Natural killer cell (primary cell): ENCODE measurements at regions not wholly inside any gene's neighbourhood (a gene's known extent, or its start where the extent isn't known, plus 50 kb on each side); places are given as distances from the start of the nearest gene placed in this dataset.

ENCODE experiments used
- ATAC-seq, 3 donors: fragments of 150-1000 bp in 2 of 3; fragments of 200-7000 bp in 1 of 3; cut with Tn5 transposase; 1 replicate in 1 of 3; 2 replicates in 2 of 3; pipeline ENCODE4 v1.10.0; 2021; ENCODE audit warnings: mild to moderate bottlenecking in 2 of 3, moderate library complexity in 2 of 3
- DNase-seq, 2 donors: peaks; one replicate each; pipeline versions ENCODE4 v3.0.0 to v3.0.0-alpha.2; 2013 to 2021; ENCODE audit warnings: mixed read lengths in 1 of 2
- H3K27ac ChIP-seq: one replicate; pipeline ENCODE4 v1.5.1; 2013; ENCODE audit warnings: mild to moderate bottlenecking, low read length
- H3K27me3 ChIP-seq: one replicate; pipeline ENCODE4 v1.6.1; 2013; ENCODE audit warnings: low read length; ENCODE audit not compliant: control insufficient read depth, insufficient read depth
- H3K36me3 ChIP-seq: one replicate; pipeline ENCODE4 v1.6.1; 2013; ENCODE audit warnings: low read length; ENCODE audit not compliant: control insufficient read depth, insufficient read depth
- H3K4me1 ChIP-seq: one replicate; pipeline ENCODE4 v1.6.1; 2013; ENCODE audit warnings: low read length; ENCODE audit not compliant: control insufficient read depth, insufficient read depth
- H3K4me3 ChIP-seq: one replicate; pipeline ENCODE4 v1.5.1; 2013; ENCODE audit warnings: low read length
- H3K9me3 ChIP-seq: one replicate; pipeline ENCODE4 v1.6.1; 2013; ENCODE audit warnings: low read length; ENCODE audit not compliant: control insufficient read depth, insufficient read depth
- H3K27ac Mint-ChIP-seq, 2 donors: one replicate each; pipeline ENCODE4 v1.8.0; 2022; ENCODE audit warnings: mild to moderate bottlenecking in 2 of 2, mixed read lengths in 2 of 2, moderate library complexity in 1 of 2
- H3K27me3 Mint-ChIP-seq, 2 donors: one replicate each; pipeline ENCODE4 v1.8.0; 2022; ENCODE audit warnings: low read depth in 2 of 2, mixed read lengths in 2 of 2
- H3K36me3 Mint-ChIP-seq: one replicate; pipeline ENCODE4 v1.8.0; 2022; ENCODE audit warnings: mixed read lengths
- H3K4me1 Mint-ChIP-seq, 2 donors: one replicate each; pipeline ENCODE4 v1.8.0; 2022; ENCODE audit warnings: mixed read lengths in 2 of 2
- H3K4me3 Mint-ChIP-seq: one replicate; pipeline ENCODE4 v1.8.0; 2022; ENCODE audit warnings: mild to moderate bottlenecking, moderate library complexity, mixed read lengths
- H3K9me3 Mint-ChIP-seq, 2 donors: one replicate each; pipeline ENCODE4 v1.8.0; 2022; ENCODE audit warnings: mixed read lengths in 2 of 2
- whole genome bisulfite sequencing: methylation state at CpG from one replicate; pipeline ENCODE4 v1.1.7; 2013; ENCODE audit warnings: missing lambda C conversion rate; ENCODE audit not compliant: insufficient coverage; 5-methylcytosine and 5-hydroxymethylcytosine counted together
- intact Hi-C: fragments of 100-400 bp; cut with micrococcal nuclease; formaldehyde crosslinking; loops from one replicate; pipeline ENCODE4 v1.14.2; 2022
- TF ChIP-seq, protein P1 (sequence below): fragments of 200-600 bp; IDR thresholded peaks from one replicate; pipeline ENCODE4 v1.8.0; 2022; ENCODE audit warnings: antibody characterized with exemption

DNA sequence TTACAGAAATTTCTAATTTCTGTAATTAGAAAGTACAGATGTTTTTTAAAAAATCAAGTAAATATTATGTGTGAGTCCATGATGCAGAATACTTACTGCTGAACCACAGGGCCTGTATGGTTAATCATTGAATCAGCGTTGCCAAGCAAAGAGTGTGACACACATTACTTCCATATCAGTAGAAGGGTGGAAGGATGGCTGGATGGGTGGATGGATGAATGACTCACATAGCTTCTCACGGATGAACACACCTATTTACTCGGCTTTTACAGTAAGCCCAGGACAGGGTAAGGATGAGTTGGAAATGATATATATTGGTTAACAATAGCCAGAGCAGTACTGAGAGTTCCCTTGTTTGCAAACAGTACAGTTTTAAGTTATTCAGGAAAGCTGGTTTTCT lies 495.9 kb upstream of the RBFOX1 start:
- no peaks in the 10 kb centered on the region for H3K27me3 ChIP-seq
- no peak overlapping the region for H3K27ac ChIP-seq
- H3K4me1 ChIP-seq = no peaks in the 10 kb centered on the region
- Mint-ChIP-seq H3K4me1 (no peaks in the 10 kb centered on the region), H3K4me3 (no peak overlapping the region), H3K27me3 (no peaks in the 10 kb centered on the region), H3K36me3 (no peaks in the 10 kb centered on the region), H3K27ac (no peak overlapping the region), H3K9me3 (peaks cover 4 to 6% of the 10 kb centered on the region in 2 donors)
- intact Hi-C loops = no loop called here
- TF ChIP-seq, protein P1, sequence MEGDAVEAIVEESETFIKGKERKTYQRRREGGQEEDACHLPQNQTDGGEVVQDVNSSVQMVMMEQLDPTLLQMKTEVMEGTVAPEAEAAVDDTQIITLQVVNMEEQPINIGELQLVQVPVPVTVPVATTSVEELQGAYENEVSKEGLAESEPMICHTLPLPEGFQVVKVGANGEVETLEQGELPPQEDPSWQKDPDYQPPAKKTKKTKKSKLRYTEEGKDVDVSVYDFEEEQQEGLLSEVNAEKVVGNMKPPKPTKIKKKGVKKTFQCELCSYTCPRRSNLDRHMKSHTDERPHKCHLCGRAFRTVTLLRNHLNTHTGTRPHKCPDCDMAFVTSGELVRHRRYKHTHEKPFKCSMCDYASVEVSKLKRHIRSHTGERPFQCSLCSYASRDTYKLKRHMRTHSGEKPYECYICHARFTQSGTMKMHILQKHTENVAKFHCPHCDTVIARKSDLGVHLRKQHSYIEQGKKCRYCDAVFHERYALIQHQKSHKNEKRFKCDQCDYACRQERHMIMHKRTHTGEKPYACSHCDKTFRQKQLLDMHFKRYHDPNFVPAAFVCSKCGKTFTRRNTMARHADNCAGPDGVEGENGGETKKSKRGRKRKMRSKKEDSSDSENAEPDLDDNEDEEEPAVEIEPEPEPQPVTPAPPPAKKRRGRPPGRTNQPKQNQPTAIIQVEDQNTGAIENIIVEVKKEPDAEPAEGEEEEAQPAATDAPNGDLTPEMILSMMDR = no peak
- H3K9me3 ChIP-seq = no peaks in the 10 kb centered on the region
- H3K36me3 ChIP-seq = no peaks in the 10 kb centered on the region
- 97% methylated on average over 3 of the region's 3 CpGs for WGBS
- no peak for DNase-seq
- ATAC-seq = no peak
- H3K4me3 ChIP-seq = no peak overlapping the region

DNA sequence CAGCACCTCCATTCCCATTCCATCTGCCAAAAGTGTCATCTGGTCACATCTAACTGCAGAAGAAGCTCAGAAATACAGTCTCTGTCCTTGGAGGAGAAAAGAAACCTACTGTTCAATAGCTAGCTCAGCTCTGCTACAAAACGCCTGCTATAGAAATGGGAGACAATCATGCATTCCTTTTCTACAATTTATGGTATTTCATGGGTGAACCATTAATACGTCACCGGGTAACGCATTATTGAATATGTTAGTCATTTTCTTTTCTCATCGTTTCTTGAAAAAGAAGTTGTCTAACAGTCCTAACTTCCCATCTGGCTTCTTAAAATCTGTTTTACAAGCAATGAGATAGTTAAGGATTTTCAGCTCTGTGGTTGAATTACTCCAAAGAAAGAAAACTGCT lies 496.7 kb upstream of the RBFOX1 start:
- no peaks in the 10 kb centered on the region for H3K4me1 ChIP-seq
- 78% methylated on average over 1 of the region's 5 CpGs for WGBS
- no peaks in the 10 kb centered on the region for H3K36me3 Mint-ChIP-seq
- peaks cover 4 to 6% of the 10 kb centered on the region in 2 donors for H3K9me3 Mint-ChIP-seq
- no peak overlapping the region for H3K27ac Mint-ChIP-seq
- TF ChIP-seq, protein P1 = no peak
- intact Hi-C loops = no loop called here
- H3K27me3 Mint-ChIP-seq = no peaks in the 10 kb centered on the region
- no peaks in the 10 kb centered on the region for H3K27me3 ChIP-seq
- H3K27ac ChIP-seq = no peak overlapping the region
- no peak for DNase-seq
- H3K4me1 Mint-ChIP-seq = no peaks in the 10 kb centered on the region
- H3K9me3 ChIP-seq = no peaks in the 10 kb centered on the region
- H3K36me3 ChIP-seq = no peaks in the 10 kb centered on the region
- H3K4me3 Mint-ChIP-seq = no peak overlapping the region
- no peak overlapping the region for H3K4me3 ChIP-seq
- no peak for ATAC-seq

DNA sequence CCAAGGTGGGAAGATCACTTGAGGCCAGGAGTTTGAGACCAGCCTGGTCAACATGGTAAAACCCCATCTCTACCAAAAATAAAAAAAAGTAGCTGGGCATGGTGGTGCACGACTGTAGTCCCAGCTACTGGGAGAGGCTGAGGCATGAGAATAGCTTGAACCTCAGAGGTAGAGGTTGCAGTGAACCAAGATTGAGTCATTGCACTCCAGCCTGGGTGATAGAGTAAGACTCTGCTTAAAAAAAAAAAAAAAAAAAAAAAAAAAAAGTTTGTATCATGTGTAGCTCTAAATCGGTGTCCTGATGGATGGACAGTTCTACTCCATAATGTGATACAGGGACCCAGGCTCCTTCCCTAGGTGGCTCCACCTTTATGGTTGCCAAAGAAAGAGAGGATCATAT lies 497.1 kb upstream of the RBFOX1 start:
- H3K4me1 Mint-ChIP-seq = no peaks in the 10 kb centered on the region
- no peak overlapping the region for H3K4me3 ChIP-seq
- no peak overlapping the region for H3K27ac Mint-ChIP-seq
- H3K4me1 ChIP-seq = no peaks in the 10 kb centered on the region
- no peak overlapping the region for H3K27ac ChIP-seq
- H3K9me3 ChIP-seq = no peaks in the 10 kb centered on the region
- H3K27me3 ChIP-seq = no peaks in the 10 kb centered on the region
- H3K9me3 Mint-ChIP-seq = peaks cover 4 to 6% of the 10 kb centered on the region in 2 donors
- no peaks in the 10 kb centered on the region for H3K27me3 Mint-ChIP-seq
- intact Hi-C loops = no loop called here
- WGBS = 88% methylated on average over 1 of the region's 2 CpGs
- H3K36me3 Mint-ChIP-seq = no peaks in the 10 kb centered on the region
- no peak overlapping the region for H3K4me3 Mint-ChIP-seq
- DNase-seq (no peak), ATAC-seq (no peak)
- TF ChIP-seq, protein P1 = no peak
- no peaks in the 10 kb centered on the region for H3K36me3 ChIP-seq

DNA sequence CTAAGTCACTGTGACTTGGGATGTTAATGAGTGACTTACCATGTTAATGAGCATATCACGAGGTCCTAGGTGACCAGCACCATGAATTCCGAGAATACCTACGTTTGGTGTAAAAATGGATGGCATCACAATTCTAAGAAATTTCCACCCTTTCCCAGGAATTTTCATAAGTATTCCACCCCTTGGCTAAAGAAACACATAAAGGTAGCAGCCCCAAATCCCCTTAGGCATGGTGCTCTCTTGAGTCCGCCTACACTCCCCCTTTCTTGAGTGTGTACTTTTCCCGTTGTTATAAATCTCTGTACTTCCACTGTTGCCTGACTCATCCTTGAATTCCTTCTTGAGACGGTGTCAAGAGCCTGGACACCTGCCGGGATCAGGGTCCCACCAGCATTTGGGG lies 504.0 kb upstream of the RBFOX1 start:
- DNase-seq (no peak), ATAC-seq (no peak)
- Histone ChIP-seq H3K27me3 (no peaks in the 10 kb centered on the region), H3K4me1 (no peaks in the 10 kb centered on the region), H3K36me3 (no peaks in the 10 kb centered on the region), H3K9me3 (no peaks in the 10 kb centered on the region), H3K27ac (no peak overlapping the region), H3K4me3 (no peak overlapping the region)
- TF ChIP-seq, protein P1 = no peak
- Mint-ChIP-seq H3K27ac (no peak overlapping the region), H3K36me3 (no peaks in the 10 kb centered on the region), H3K9me3 (peaks cover 6 to 7% of the 10 kb centered on the region in 2 donors), H3K27me3 (no peaks in the 10 kb centered on the region), H3K4me3 (no peak overlapping the region), H3K4me1 (peaks cover 0 to 9% of the 10 kb centered on the region in 2 donors)
- WGBS = 94% methylated on average over 7 of the region's 7 CpGs
- intact Hi-C loops = no loop called here
